ENCODE measurements at regions not wholly inside any gene's neighbourhood (a gene's known extent, or its start where the extent isn't known, plus 50 kb on each side); places are given as distances from the start of the nearest gene placed in this dataset.

DNA sequence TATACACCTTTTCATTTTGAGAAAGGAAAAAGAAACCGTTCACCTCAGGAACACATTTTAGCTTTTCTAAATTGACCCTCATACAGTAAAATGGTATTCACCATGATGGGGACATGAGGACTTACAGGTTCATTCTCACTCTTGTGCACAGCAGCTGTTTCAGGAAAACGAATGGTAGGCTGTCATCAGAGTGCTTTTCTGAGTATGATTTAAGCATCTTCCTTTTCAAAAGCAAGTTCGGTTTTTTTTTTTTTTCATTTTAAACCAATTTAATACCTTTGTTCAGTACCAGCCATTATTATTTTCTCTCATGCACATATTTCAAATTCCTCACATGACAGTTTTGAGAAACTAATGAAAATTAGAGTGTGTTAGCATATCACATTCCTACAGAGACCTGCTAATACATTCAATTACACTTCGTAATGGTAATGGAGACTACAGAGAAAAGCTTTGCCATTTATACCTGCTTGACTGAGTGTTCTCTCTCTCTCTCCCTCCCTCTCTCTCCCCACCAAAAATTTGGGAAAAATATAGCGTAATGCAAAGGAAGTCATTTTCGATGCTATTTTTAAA lies 129.2 kb downstream of the SAMD5 start:
- no peak overlapping the region for H3K4me3 ChIP-seq (ENCODE audit: low read depth, low read length)
- no peaks in the 10 kb centered on the region for H3K36me3 ChIP-seq (ENCODE audit: control insufficient read depth, insufficient read depth, low read length)
- TF ChIP-seq, protein P1, sequence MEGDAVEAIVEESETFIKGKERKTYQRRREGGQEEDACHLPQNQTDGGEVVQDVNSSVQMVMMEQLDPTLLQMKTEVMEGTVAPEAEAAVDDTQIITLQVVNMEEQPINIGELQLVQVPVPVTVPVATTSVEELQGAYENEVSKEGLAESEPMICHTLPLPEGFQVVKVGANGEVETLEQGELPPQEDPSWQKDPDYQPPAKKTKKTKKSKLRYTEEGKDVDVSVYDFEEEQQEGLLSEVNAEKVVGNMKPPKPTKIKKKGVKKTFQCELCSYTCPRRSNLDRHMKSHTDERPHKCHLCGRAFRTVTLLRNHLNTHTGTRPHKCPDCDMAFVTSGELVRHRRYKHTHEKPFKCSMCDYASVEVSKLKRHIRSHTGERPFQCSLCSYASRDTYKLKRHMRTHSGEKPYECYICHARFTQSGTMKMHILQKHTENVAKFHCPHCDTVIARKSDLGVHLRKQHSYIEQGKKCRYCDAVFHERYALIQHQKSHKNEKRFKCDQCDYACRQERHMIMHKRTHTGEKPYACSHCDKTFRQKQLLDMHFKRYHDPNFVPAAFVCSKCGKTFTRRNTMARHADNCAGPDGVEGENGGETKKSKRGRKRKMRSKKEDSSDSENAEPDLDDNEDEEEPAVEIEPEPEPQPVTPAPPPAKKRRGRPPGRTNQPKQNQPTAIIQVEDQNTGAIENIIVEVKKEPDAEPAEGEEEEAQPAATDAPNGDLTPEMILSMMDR (IDR thresholded peaks at IDR 0.05; ENCODE audit: insufficient read depth, low read length, severe bottlenecking): no peak
- DNase-seq (ENCODE audit: low read depth): no peak
- no peaks in the 10 kb centered on the region for H3K27me3 ChIP-seq (ENCODE audit: control insufficient read depth, insufficient read depth, low read length)
- no peak for FAIRE-seq

DNA sequence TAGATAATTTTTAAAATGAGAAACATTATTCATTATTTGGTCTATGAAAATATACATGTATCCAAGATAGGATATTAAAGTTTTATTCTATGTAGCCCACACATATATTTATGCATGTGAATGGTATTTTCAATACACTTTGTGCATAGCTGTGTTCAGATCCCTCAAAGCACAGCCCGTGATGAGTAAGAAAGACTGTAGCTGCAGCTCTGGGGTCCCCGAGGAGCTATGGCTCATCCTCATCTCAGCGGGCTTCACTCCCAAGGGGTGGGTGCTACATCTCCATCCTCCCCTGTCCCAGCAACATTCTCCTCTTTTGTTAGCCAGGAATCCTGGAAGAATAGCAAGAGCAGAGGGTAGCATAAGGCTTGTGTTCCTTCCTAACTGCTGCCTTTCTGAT lies 130.8 kb downstream of the SAMD5 start:
- H3K27me3 ChIP-seq (ENCODE audit: control insufficient read depth, insufficient read depth, low read length): no peaks in the 10 kb centered on the region
- TF ChIP-seq, protein P1 (IDR thresholded peaks at IDR 0.05; ENCODE audit: insufficient read depth, low read length, severe bottlenecking): no peak
- no peak for FAIRE-seq
- no peak for DNase-seq (ENCODE audit: low read depth)
- no peaks in the 10 kb centered on the region for H3K36me3 ChIP-seq (ENCODE audit: control insufficient read depth, insufficient read depth, low read length)
- H3K4me3 ChIP-seq (ENCODE audit: low read depth, low read length): no peak overlapping the region

DNA sequence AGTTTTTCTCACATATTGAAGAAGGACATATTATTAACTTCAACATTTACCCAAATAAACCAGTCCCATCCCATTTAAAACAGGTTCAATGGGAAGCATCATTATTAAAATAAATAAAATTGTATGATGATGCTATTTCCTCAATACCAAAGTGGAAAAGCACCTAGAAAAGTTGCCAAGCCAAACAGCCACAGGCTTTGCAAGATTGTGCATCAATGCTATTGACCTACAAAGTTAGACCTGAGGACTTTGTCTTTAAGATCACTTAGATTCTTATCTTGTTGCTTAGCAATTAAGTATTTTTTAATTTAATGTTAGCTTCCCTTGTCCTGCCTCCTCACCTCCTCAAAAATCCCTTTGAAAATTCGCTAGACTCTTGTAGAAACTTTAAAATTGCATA lies 132.1 kb downstream of the SAMD5 start:
- Histone ChIP-seq H3K4me3 (ENCODE audit: low read depth, low read length) (no peak overlapping the region), H3K36me3 (ENCODE audit: control insufficient read depth, insufficient read depth, low read length) (no peaks in the 10 kb centered on the region), H3K27me3 (ENCODE audit: control insufficient read depth, insufficient read depth, low read length) (no peaks in the 10 kb centered on the region)
- DNase-seq (ENCODE audit: low read depth): no peak
- no peak for FAIRE-seq
- TF ChIP-seq, protein P1 (IDR thresholded peaks at IDR 0.05; ENCODE audit: insufficient read depth, low read length, severe bottlenecking): no peak

DNA sequence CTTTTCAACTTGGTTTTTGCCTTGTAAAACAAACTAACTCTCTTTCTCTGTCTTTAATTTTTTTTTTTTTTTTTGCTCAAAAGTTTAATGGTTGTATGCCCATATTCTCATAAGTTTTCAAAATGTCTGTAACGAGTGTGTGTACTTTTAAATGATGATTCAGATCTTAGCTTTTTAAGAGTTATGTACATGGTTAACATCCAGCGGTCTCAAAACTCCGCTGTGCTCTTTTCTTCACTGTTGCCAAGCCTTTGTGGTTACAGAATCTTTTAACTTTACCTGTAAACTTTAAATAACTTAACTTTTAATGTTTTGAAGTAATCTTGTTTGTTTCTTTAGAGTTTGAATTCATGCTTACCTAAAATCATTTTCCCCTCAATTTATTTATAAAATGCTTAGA lies 133.0 kb downstream of the SAMD5 start:
- Histone ChIP-seq H3K27me3 (ENCODE audit: control insufficient read depth, insufficient read depth, low read length) (no peaks in the 10 kb centered on the region), H3K36me3 (ENCODE audit: control insufficient read depth, insufficient read depth, low read length) (no peaks in the 10 kb centered on the region), H3K4me3 (ENCODE audit: low read depth, low read length) (no peak overlapping the region)
- TF ChIP-seq, protein P1 (IDR thresholded peaks at IDR 0.05; ENCODE audit: insufficient read depth, low read length, severe bottlenecking): no peak
- FAIRE-seq: no peak
- no peak for DNase-seq (ENCODE audit: low read depth)

DNA sequence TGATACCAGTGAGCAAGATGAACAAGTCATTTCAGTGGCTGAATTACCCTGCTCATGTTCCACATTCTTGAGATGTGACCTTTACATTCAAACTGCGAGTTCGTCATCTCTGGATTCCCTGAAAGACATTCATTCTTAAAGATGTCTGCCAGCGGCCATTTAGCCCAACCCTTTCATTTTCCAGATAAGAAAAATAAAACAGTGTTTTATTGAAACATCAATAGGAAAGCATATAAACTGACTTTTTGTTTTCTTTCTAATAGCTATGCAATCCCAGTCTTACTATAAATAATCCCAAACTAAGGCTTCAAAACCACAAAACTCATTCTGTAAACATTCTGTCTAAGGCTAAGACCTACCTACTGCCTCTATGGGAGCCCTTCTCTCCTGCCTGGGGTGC lies 134.0 kb downstream of the SAMD5 start:
- DNase-seq (ENCODE audit: low read depth): no peak
- Histone ChIP-seq H3K4me3 (ENCODE audit: low read depth, low read length) (no peak overlapping the region), H3K27me3 (ENCODE audit: control insufficient read depth, insufficient read depth, low read length) (no peaks in the 10 kb centered on the region), H3K36me3 (ENCODE audit: control insufficient read depth, insufficient read depth, low read length) (no peaks in the 10 kb centered on the region)
- TF ChIP-seq, protein P1 (IDR thresholded peaks at IDR 0.05; ENCODE audit: insufficient read depth, low read length, severe bottlenecking): no peak
- no peak for FAIRE-seq

All from bronchial epithelial cell (primary cell).